GM12872 (cell line): ENCODE measurements at regions not wholly inside any gene's neighbourhood (a gene's known extent, or its start where the extent isn't known, plus 50 kb on each side); places are given as distances from the start of the nearest gene placed in this dataset.

Source experiments
- CTCF ChIP-seq: IDR thresholded peaks from 3 replicates; pipeline ENCODE4 v1.5.1; 2011; ENCODE audit warnings: low read depth, mild to moderate bottlenecking, low read length, moderate library complexity; ENCODE audit not compliant: insufficient read depth

GRCh38 chr20:4606051-4606450 lies 80.2 kb upstream of the PRNP start:
- no peak for TF ChIP-seq CTCF

DNA sequence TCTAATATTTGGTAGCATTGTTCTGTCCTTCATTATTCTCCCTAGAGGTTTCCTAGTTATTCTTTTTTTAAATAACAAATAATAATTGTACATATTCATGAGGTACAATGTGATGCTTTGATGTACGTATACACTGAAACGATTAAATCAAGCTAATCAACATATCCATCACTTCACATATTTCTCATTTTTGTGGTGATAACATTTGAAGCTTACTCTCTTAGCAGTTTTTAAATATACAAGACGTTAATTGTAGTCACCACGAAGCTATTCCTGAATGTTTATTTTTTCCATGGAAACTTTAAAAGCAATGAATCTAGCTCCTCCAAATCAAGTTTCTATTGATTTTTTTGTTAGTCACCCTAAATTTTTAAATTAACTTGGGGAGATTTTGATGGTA lies 81.1 kb upstream of the PRNP start:
- no peak for TF ChIP-seq CTCF

DNA sequence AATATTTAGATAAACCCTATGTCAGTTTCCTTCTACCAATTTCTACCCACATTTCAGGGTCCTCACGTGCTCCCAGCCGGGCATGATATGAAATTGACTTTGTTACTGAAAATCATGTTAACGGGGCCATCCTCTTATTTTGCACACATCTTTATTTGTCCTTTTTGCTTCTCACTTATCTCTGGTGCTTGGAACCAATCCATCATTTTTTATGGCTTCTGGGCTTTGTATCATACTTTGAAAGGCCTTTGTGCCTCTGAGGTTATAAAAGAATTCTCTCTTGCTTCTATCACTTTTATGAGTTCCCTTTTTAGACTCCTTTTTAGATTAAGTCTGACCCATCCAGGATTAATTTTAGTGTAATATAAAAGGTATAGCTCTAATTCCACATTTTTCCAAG lies 81.7 kb upstream of the PRNP start:
- TF ChIP-seq CTCF, result no peak

GRCh38 chr20:4603724-4604123 lies 82.5 kb upstream of the PRNP start:
- no peak for TF ChIP-seq CTCF

GRCh38 chr20:4602297-4602631 lies 84.0 kb upstream of the PRNP start:
- no peak for TF ChIP-seq CTCF

DNA sequence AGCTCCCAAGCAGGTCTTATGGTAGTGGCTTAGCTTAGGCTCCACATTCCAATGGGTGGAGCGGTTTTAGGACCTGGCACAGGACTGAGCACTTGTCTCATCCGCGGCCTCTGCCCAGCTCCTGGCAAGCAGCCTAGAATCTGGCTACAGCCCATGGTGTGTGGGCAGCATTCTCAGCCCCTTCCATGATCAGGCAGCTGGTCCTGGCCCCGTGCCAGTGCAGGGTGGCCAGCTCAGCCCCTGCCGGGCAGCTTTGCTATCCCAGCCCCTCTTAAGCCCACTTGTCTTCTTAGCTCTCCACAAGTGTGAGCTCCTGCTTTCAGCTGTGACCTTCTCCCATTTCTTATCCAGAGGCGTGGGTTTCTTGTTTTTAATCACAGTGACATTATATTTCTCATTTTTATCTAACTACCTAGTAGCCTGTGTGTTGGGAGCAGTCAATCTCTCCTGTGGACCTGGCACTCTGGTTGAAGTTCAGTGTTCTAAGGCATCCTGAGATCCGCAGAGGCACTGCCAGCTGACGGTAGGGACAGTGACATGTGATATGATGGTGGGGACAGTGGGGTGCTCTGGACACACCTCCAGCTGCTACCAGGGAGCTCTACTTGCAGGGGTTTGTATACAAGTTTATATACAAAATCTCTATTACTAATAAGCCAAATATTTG lies 84.5 kb upstream of the PRNP start:
- no peak for TF ChIP-seq CTCF

DNA sequence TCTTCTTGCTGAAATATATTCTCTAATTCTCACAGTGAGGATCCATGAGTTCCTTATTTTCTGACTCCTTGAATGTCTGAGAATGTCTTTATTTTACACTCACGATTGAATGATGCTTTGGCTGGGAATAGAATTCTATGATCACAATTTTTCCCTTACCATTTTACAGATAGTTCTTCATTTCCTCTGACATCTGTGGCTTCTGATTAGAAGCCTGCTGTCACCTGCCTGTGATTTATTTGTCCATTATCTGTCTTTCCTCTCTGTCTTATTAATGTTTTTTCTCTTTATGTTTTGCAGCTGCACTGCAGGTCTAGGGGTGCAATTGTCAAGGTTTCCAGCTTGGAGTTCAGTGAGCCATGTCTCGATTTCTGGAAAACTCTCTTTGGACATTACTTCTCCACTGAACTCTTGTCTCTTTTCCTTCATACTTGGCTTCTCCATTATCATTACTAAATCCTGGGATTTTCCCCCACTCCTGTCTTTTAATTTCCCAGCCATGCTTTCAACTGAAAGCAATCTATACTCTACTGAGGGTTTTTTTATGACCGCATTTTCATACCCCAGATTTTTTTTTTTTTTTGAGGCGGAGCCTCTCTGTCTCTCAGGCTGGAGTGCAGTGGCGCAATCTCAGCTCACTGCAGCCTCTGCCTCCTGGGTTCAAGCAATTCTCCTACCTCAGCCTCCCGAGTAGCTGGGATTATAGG lies 85.8 kb upstream of the PRNP start:
- no peak for TF ChIP-seq CTCF

- no peak for TF ChIP-seq CTCF
These were observed 89.0 kb upstream of the PRNP start for GRCh38 chr20:4597215-4597614.
